GOT3 (cell line): ENCODE measurements at regions not wholly inside any gene's neighbourhood (a gene's known extent, or its start where the extent isn't known, plus 50 kb on each side); places are given as distances from the start of the nearest gene placed in this dataset.

Source experiments
- DNase-seq: peaks from one replicate; lab custom pipeline; 2025; ENCODE audit warnings: mixed read lengths; lab: John Stamatoyannopoulos, UW

DNA sequence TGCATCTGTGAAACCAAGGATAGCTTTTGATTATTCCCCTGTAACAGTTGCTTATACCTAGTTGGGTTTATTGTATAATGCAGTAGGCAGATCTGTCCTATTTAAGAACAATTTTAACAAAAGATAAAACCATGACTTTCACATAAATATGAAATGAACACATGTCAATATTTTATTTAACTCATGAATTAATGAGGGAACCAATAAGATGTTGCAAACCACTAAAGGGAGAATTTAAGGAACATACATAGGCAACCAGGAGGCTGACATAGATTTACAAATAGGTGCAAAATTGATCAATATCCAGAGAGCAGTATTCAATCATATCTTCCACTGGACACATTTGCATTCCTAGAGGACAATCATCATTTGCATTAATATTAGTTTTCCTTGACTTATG, 280.0 kb upstream of the BRINP1 start:
- no peak for DNase-seq

- no peak for DNase-seq
Observed at GRCh38 chr9:119639287-119639955, 270.2 kb upstream of the BRINP1 start.

GRCh38 chr9:119634006-119634405, 264.8 kb upstream of the BRINP1 start:
- DNase-seq: no peak

- no peak for DNase-seq
Observed at GRCh38 chr9:119611565-119611964, 242.3 kb upstream of the BRINP1 start.

DNA sequence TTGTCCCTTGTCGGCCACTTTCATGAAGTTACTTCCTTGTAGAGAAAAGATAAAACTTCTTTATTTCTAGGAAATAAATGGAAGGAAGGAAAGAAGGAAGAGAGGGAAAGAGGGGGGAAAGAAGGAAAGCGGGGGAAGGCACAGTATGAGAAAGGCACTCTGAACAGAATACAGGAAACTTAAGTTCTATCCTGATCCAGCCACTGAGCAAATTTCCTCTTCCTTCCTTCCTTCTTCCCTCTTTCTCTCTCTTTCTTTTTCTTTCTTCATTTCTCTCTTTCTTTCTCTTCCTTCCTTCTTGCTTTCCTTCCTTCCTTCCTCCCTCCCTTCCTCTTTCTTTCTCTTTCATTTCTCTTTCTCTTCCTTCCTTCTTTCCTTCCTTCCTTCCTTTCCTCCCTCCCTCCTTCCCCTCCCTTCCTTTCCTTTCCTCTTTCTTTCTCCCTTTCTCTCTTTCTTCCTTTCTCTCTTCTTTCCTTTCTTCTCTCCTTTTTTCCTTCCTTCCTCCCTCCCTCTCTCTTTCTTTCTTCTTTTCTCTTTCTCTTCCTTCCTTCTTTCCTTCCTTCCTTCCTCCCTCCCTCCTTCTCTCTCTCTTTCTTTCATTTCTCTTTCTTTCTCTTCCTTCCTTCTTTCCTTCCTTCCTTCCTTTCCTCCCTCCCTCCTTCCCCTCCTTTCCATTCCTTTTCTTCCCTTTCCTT, 240.2 kb upstream of the BRINP1 start:
- DNase-seq: no peak

DNA sequence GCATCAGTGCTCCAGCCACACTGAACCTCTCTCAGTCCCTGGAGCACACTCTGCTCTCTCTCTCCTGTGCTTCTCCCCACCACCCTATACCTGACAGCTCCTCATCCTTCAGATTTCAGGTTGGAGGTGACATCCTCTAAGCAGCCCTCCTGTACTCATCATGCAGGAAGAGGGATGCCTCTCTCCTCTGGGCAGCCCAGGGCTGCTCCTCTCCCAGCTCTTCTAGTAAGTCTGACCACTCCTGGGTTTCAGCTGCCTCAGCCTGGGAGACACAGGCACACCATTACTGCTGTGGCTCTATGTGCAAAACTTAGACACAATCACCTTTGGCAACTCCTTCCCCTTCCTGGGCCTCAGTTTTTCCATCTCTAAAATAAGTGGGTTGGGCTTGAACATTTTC, 232.4 kb upstream of the BRINP1 start:
- DNase-seq: no peak

GRCh38 chr9:119597499-119597898, 228.3 kb upstream of the BRINP1 start:
- no peak for DNase-seq

- DNase-seq: no peak
Observed at GRCh38 chr9:119596703-119597102, 227.5 kb upstream of the BRINP1 start.

DNA sequence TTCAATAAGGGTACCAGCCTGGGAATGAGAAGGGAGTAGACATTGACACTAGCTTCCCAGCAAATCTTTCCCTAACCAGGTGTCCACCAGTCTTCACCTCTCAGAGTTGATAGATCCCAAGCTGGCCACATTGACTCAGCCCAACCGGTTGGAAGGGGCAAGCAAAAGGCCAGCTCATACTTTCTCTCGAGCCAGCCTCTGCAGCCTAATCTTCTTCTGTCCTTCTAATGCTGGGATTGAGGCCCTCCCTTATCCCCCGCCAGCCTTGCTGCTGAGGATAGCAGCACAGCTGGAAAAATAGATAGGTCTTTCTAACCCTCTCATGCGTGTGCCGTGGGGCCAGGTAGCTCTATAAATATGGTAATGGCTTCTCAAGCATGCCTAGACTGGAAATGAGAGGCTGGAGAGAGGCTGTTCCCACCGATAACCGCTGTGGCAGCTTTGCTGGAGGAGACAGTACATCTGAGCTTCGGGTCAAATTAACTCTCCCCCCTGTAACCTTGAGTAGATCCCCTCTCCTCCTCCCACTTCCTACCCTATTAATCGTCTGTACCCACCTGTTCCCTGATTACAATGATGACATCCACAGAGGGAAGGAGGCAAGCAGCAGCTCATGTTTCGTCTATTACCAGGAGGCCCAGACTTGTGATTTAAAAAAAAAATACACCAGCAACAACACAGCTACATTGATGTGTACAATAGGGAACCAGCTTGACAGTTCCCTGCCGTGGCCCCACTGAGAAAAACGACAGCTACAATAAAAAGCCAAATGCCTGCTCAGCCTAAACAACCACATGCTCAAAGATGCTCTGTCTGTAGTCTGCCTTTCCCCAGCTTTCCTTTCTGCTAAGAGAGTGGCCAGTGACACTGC, 219.9 kb upstream of the BRINP1 start:
- DNase-seq: no peak

GRCh38 chr9:119577881-119578280, 208.6 kb upstream of the BRINP1 start:
- DNase-seq: no peak

DNA sequence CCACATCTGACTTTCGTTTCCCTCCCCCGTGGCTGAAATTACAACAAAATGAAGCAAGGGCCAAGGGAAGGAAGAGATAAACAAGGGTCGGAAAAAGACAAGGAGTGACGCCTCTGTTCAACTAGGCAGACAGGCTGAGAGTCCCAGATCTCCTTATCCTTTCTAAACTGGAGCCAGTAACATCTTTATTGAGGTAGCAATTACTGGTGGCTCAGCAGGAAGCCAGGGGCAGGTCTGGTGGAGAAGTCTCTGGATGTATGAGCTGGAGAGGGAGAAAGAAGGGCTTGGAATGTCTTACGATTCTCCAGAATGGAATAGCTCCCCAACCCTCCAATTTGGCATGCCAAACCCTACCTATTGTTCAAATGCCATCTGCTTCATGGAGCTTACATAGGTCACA, 190.8 kb upstream of the BRINP1 start:
- no peak for DNase-seq

GRCh38 chr9:119559056-119559455, 189.8 kb upstream of the BRINP1 start:
- DNase-seq: no peak

GRCh38 chr9:119556129-119556875, 187.1 kb upstream of the BRINP1 start:
- no peak for DNase-seq

GRCh38 chr9:119544492-119544891, 175.3 kb upstream of the BRINP1 start:
- DNase-seq: no peak

DNA sequence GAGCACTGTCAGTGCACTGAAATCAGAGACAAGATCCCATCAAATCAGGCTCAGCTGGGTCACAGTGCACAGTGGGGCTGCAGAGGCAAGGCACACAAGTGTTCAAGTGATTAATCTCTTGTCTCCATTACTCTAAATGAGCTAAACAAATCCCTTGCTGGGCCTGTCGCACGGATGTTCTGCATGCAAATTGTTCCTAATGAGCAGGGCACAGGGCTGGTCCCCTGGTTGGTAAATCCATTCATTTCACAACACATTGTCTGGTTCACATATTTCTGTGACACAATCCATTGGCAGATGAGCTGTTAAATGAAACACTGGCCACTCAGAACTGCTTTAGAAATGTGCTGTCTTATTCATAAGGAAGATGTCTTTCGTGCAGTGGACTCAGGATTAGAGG, 167.9 kb upstream of the BRINP1 start:
- no peak for DNase-seq

DNA sequence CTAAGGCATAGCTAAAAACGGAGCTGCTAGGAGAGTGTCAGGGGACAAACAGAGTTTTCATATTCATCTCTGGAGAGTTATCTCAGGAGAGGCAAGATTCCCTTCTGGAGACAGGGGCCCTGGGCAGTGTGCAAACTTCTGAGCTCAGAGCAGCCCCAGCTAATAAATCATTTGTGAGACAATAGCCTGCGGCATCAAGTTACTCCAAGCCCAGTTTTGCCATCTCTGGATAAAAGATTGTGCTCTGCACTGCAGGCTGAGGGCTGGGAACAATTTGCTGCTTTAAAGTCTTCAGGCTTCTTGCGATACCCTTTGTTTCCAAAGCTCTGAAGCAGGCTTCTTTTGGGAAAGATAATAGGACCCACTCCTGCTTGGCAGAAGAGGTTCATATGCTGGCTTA, 164.3 kb upstream of the BRINP1 start:
- no peak for DNase-seq

- DNase-seq: no peak
Observed at GRCh38 chr9:119526698-119527097, 157.5 kb upstream of the BRINP1 start.

DNA sequence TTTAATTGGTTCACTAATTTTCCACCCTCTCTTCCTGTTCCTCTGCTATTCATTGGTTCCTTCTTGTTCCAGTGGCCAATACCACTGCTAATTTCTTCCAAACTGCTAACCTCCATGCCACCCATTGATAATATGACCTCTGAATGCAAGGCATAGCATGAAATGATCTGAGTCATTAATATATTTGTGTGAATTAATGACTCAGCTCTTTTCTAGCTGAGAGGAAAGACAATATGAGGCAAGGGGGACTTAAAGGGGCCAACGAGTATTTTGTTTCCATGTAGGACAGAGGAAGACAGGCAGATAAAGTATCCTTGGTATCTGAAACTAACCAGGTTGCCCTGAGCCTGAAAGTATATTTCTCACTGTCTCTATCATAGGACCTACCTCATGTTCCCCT, 154.3 kb upstream of the BRINP1 start:
- DNase-seq: no peak

GRCh38 chr9:119522381-119522780, 153.1 kb upstream of the BRINP1 start:
- no peak for DNase-seq

- DNase-seq: no peak
Observed at GRCh38 chr9:119509291-119509905, 140.2 kb upstream of the BRINP1 start.

DNA sequence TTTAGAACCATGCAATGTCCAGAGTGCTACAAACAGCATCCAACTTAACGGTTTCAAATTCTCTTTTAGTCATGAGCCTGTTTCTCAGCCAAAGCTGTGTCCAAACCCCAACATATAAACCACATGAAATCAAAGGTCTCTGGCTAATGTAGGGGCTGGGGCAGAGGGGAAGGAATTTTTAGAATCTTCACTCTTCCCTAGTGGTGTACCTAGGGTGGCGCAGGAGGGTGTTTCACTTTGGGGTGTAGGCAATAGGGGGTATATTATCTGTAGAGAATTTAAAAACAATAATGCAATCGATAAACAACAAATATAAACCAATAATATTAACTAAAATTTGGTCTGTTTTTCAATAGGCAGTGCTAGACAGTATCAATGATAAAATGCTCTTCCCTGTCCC, 132.1 kb upstream of the BRINP1 start:
- DNase-seq: no peak
